ENCODE measurements at regions not wholly inside any gene's neighbourhood (a gene's known extent, or its start where the extent isn't known, plus 50 kb on each side); places are given as distances from the start of the nearest gene placed in this dataset.

GRCh38 chr5:62065050-62065449 is 241.0 kb upstream of the KIF2A start:
- H3K4me3 ChIP-seq (ENCODE audit: low read depth, low read length), result no peak overlapping the region
- peak; percentile 7 for DNase-seq (ENCODE audit: low read depth)
- no peak for TF ChIP-seq POLR2A (IDR thresholded peaks at IDR 0.05; ENCODE audit: extremely low read depth, insufficient read length)
- TF ChIP-seq MAX (IDR thresholded peaks at IDR 0.05; ENCODE audit: low read depth, low read length), result no peak
- no peak for TF ChIP-seq MYC (IDR thresholded peaks at IDR 0.05; ENCODE audit: low read depth, low read length)
- no peak for TF ChIP-seq CTCF (IDR thresholded peaks at IDR 0.05; ENCODE audit: low read depth, low read length)

GRCh38 chr5:62066761-62067277 is 239.2 kb upstream of the KIF2A start:
- TF ChIP-seq POLR2A (IDR thresholded peaks at IDR 0.05; ENCODE audit: extremely low read depth, insufficient read length) (no peak), CTCF (IDR thresholded peaks at IDR 0.05; ENCODE audit: low read depth, low read length) (no peak), MAX (IDR thresholded peaks at IDR 0.05; ENCODE audit: low read depth, low read length) (no peak), MYC (IDR thresholded peaks at IDR 0.05; ENCODE audit: low read depth, low read length) (no peak)
- DNase-seq (ENCODE audit: low read depth), result no peak
- H3K4me3 ChIP-seq (ENCODE audit: low read depth, low read length), result no peak overlapping the region

GRCh38 chr5:62068554-62068953 is 237.5 kb upstream of the KIF2A start:
- no peak overlapping the region for H3K4me3 ChIP-seq (ENCODE audit: low read depth, low read length)
- TF ChIP-seq POLR2A (IDR thresholded peaks at IDR 0.05; ENCODE audit: extremely low read depth, insufficient read length) (no peak), CTCF (IDR thresholded peaks at IDR 0.05; ENCODE audit: low read depth, low read length) (no peak), MYC (IDR thresholded peaks at IDR 0.05; ENCODE audit: low read depth, low read length) (no peak), MAX (IDR thresholded peaks at IDR 0.05; ENCODE audit: low read depth, low read length) (no peak)
- DNase-seq (ENCODE audit: low read depth), result no peak

GRCh38 chr5:62077387-62077786 is 228.6 kb upstream of the KIF2A start:
- no peak for DNase-seq (ENCODE audit: low read depth)
- TF ChIP-seq POLR2A (IDR thresholded peaks at IDR 0.05; ENCODE audit: extremely low read depth, insufficient read length) (no peak), MYC (IDR thresholded peaks at IDR 0.05; ENCODE audit: low read depth, low read length) (no peak), CTCF (IDR thresholded peaks at IDR 0.05; ENCODE audit: low read depth, low read length) (no peak), MAX (IDR thresholded peaks at IDR 0.05; ENCODE audit: low read depth, low read length) (no peak)
- no peak overlapping the region for H3K4me3 ChIP-seq (ENCODE audit: low read depth, low read length)

GRCh38 chr5:62077823-62078550 is 228.0 kb upstream of the KIF2A start:
- TF ChIP-seq MAX (IDR thresholded peaks at IDR 0.05; ENCODE audit: low read depth, low read length) (no peak), CTCF (IDR thresholded peaks at IDR 0.05; ENCODE audit: low read depth, low read length) (no peak), MYC (IDR thresholded peaks at IDR 0.05; ENCODE audit: low read depth, low read length) (no peak), POLR2A (IDR thresholded peaks at IDR 0.05; ENCODE audit: extremely low read depth, insufficient read length) (no peak)
- no peak overlapping the region for H3K4me3 ChIP-seq (ENCODE audit: low read depth, low read length)
- no peak for DNase-seq (ENCODE audit: low read depth)

Measured in NB4 (cell line).